ENCODE measurements at regions not wholly inside any gene's neighbourhood (a gene's known extent, or its start where the extent isn't known, plus 50 kb on each side); places are given as distances from the start of the nearest gene placed in this dataset.

GRCh38 chr14:22026527-22026926 is 352.9 kb upstream of the OR4E1 start:
- Histone ChIP-seq H3K9me2 (replicated peaks; ENCODE audit: control insufficient read depth, low read length) (no peaks in the 10 kb centered on the region), H3K9me3 (ENCODE audit: control insufficient read depth, insufficient read depth, low read length) (no peaks in the 10 kb centered on the region), H4K20me1 (ENCODE audit: control insufficient read depth, insufficient read depth, low read depth, low read length) (no peaks in the 10 kb centered on the region), H3K36me3 (ENCODE audit: control insufficient read depth, low read length) (no peaks in the 10 kb centered on the region), H3K4me2 (ENCODE audit: low read length) (no peak overlapping the region), H3K79me2 (ENCODE audit: control insufficient read depth, low read length) (no peaks in the 10 kb centered on the region), H3K27me3 (ENCODE audit: control insufficient read depth, low read length) (peaks cover 16% of the 10 kb centered on the region), H3K4me1 (ENCODE audit: control insufficient read depth, low read length) (no peaks in the 10 kb centered on the region), H3K27ac (ENCODE audit: low read depth, low read length) (no peak overlapping the region), H3F3A (ENCODE audit: control insufficient read depth, insufficient read depth) (no peaks in the 10 kb centered on the region), H3K4me3 (ENCODE audit: low read length) (no peak overlapping the region)
- TF ChIP-seq CTCF (IDR thresholded peaks at IDR 0.05; ENCODE audit: low read depth, low read length, poor library complexity, severe bottlenecking), result no peak
- no peak for TF ChIP-seq EZH2phosphoT487 (IDR thresholded peaks at IDR 0.05; ENCODE audit: borderline replicate concordance, low read length)

GRCh38 chr14:22025879-22026278 is 352.3 kb upstream of the OR4E1 start:
- no peaks in the 10 kb centered on the region for H3K9me2 ChIP-seq (replicated peaks; ENCODE audit: control insufficient read depth, low read length)
- no peak overlapping the region for H3K27ac ChIP-seq (ENCODE audit: low read depth, low read length)
- no peaks in the 10 kb centered on the region for H3K4me1 ChIP-seq (ENCODE audit: control insufficient read depth, low read length)
- no peaks in the 10 kb centered on the region for H3K79me2 ChIP-seq (ENCODE audit: control insufficient read depth, low read length)
- H3K4me3 ChIP-seq (ENCODE audit: low read length), result no peak overlapping the region
- H3K4me2 ChIP-seq (ENCODE audit: low read length), result no peak overlapping the region
- H3K9me3 ChIP-seq (ENCODE audit: control insufficient read depth, insufficient read depth, low read length), result no peaks in the 10 kb centered on the region
- peaks cover 20% of the 10 kb centered on the region for H3K27me3 ChIP-seq (ENCODE audit: control insufficient read depth, low read length)
- H3K36me3 ChIP-seq (ENCODE audit: control insufficient read depth, low read length), result no peaks in the 10 kb centered on the region
- TF ChIP-seq CTCF (IDR thresholded peaks at IDR 0.05; ENCODE audit: low read depth, low read length, poor library complexity, severe bottlenecking), result no peak
- no peak for TF ChIP-seq EZH2phosphoT487 (IDR thresholded peaks at IDR 0.05; ENCODE audit: borderline replicate concordance, low read length)
- no peaks in the 10 kb centered on the region for H4K20me1 ChIP-seq (ENCODE audit: control insufficient read depth, insufficient read depth, low read depth, low read length)
- no peaks in the 10 kb centered on the region for H3F3A ChIP-seq (ENCODE audit: control insufficient read depth, insufficient read depth)

GRCh38 chr14:22024137-22024536 is 350.5 kb upstream of the OR4E1 start:
- Histone ChIP-seq H3K27ac (ENCODE audit: low read depth, low read length) (no peak overlapping the region), H3K27me3 (ENCODE audit: control insufficient read depth, low read length) (peaks cover 23% of the 10 kb centered on the region)
- no peak for TF ChIP-seq CTCF (IDR thresholded peaks at IDR 0.05; ENCODE audit: low read depth, low read length, poor library complexity, severe bottlenecking)
- no peak for TF ChIP-seq EZH2phosphoT487 (IDR thresholded peaks at IDR 0.05; ENCODE audit: borderline replicate concordance, low read length)

GRCh38 chr14:22018890-22019289 is 345.3 kb upstream of the OR4E1 start:
- H3K4me3 ChIP-seq (ENCODE audit: low read length), result no peak overlapping the region
- no peaks in the 10 kb centered on the region for H3K4me1 ChIP-seq (ENCODE audit: control insufficient read depth, low read length)
- no peaks in the 10 kb centered on the region for H3K79me2 ChIP-seq (ENCODE audit: control insufficient read depth, low read length)
- no peaks in the 10 kb centered on the region for H3K36me3 ChIP-seq (ENCODE audit: control insufficient read depth, low read length)
- H3K9me2 ChIP-seq (replicated peaks; ENCODE audit: control insufficient read depth, low read length), result no peaks in the 10 kb centered on the region
- no peak for TF ChIP-seq EZH2phosphoT487 (IDR thresholded peaks at IDR 0.05; ENCODE audit: borderline replicate concordance, low read length)
- no peak for TF ChIP-seq CTCF (IDR thresholded peaks at IDR 0.05; ENCODE audit: low read depth, low read length, poor library complexity, severe bottlenecking)
- H4K20me1 ChIP-seq (ENCODE audit: control insufficient read depth, insufficient read depth, low read depth, low read length), result no peaks in the 10 kb centered on the region
- no peaks in the 10 kb centered on the region for H3F3A ChIP-seq (ENCODE audit: control insufficient read depth, insufficient read depth)
- no peaks in the 10 kb centered on the region for H3K9me3 ChIP-seq (ENCODE audit: control insufficient read depth, insufficient read depth, low read length)
- no peak overlapping the region for H3K27ac ChIP-seq (ENCODE audit: low read depth, low read length)
- H3K4me2 ChIP-seq (ENCODE audit: low read length), result no peak overlapping the region
- H3K27me3 ChIP-seq (ENCODE audit: control insufficient read depth, low read length), result peaks cover 33% of the 10 kb centered on the region

More at GRCh38 chr14:22024137-22024536, 350.5 kb upstream of the OR4E1 start:
- Histone ChIP-seq H3K79me2 (ENCODE audit: control insufficient read depth, low read length) (no peaks in the 10 kb centered on the region), H3K4me1 (ENCODE audit: control insufficient read depth, low read length) (no peaks in the 10 kb centered on the region), H3K36me3 (ENCODE audit: control insufficient read depth, low read length) (no peaks in the 10 kb centered on the region), H3K9me2 (replicated peaks; ENCODE audit: control insufficient read depth, low read length) (no peaks in the 10 kb centered on the region), H3F3A (ENCODE audit: control insufficient read depth, insufficient read depth) (no peaks in the 10 kb centered on the region), H3K4me2 (ENCODE audit: low read length) (no peak overlapping the region), H4K20me1 (ENCODE audit: control insufficient read depth, insufficient read depth, low read depth, low read length) (no peaks in the 10 kb centered on the region), H3K4me3 (ENCODE audit: low read length) (no peak overlapping the region), H3K9me3 (ENCODE audit: control insufficient read depth, insufficient read depth, low read length) (no peaks in the 10 kb centered on the region)

Data from DOHH2 (cell line).